ENCODE measurements at regions not wholly inside any gene's neighbourhood (a gene's known extent, or its start where the extent isn't known, plus 50 kb on each side); places are given as distances from the start of the nearest gene placed in this dataset.

- TF ChIP-seq SIN3A (IDR thresholded peaks at IDR 0.05; ENCODE audit: borderline replicate concordance, insufficient read depth, low read length) = no peak
- no peak for TF ChIP-seq TAF1 (IDR thresholded peaks at IDR 0.05; ENCODE audit: borderline replicate concordance, insufficient read depth, low read length)
- TF ChIP-seq FOXP2 (optimal IDR thresholded peaks at IDR 0.05; ENCODE audit: borderline replicate concordance, extremely low read depth, extremely low read length, insufficient read depth) = no peak
- no peak for TF ChIP-seq REST (IDR thresholded peaks at IDR 0.05; ENCODE audit: insufficient read depth in 1 of 2, low read depth in 2 of 2, low read length in 2 of 2)
- no peak for TF ChIP-seq POLR2AphosphoS5 (IDR thresholded peaks at IDR 0.05; ENCODE audit: low read depth, low read length)
These were observed 243.4 kb downstream of the MIAT start for GRCh38 chr22:26900787-26901186.

- TF ChIP-seq TAF1 (IDR thresholded peaks at IDR 0.05; ENCODE audit: borderline replicate concordance, insufficient read depth, low read length) (no peak), SIN3A (IDR thresholded peaks at IDR 0.05; ENCODE audit: borderline replicate concordance, insufficient read depth, low read length) (no peak), FOXP2 (optimal IDR thresholded peaks at IDR 0.05; ENCODE audit: borderline replicate concordance, extremely low read depth, extremely low read length, insufficient read depth) (no peak), REST (IDR thresholded peaks at IDR 0.05; ENCODE audit: insufficient read depth in 1 of 2, low read depth in 2 of 2, low read length in 2 of 2) (no peak), POLR2AphosphoS5 (IDR thresholded peaks at IDR 0.05; ENCODE audit: low read depth, low read length) (no peak)
These were observed 243.9 kb downstream of the MIAT start for GRCh38 chr22:26901198-26901816.

GRCh38 chr22:26902401-26903029, 245.1 kb downstream of the MIAT start:
- TF ChIP-seq REST (IDR thresholded peaks at IDR 0.05; ENCODE audit: insufficient read depth in 1 of 2, low read depth in 2 of 2, low read length in 2 of 2) (no peak), TAF1 (IDR thresholded peaks at IDR 0.05; ENCODE audit: borderline replicate concordance, insufficient read depth, low read length) (no peak), SIN3A (IDR thresholded peaks at IDR 0.05; ENCODE audit: borderline replicate concordance, insufficient read depth, low read length) (no peak), POLR2AphosphoS5 (IDR thresholded peaks at IDR 0.05; ENCODE audit: low read depth, low read length) (no peak), FOXP2 (optimal IDR thresholded peaks at IDR 0.05; ENCODE audit: borderline replicate concordance, extremely low read depth, extremely low read length, insufficient read depth) (no peak)

- no peak for TF ChIP-seq REST (IDR thresholded peaks at IDR 0.05; ENCODE audit: insufficient read depth in 1 of 2, low read depth in 2 of 2, low read length in 2 of 2)
- TF ChIP-seq SIN3A (IDR thresholded peaks at IDR 0.05; ENCODE audit: borderline replicate concordance, insufficient read depth, low read length) = no peak
- no peak for TF ChIP-seq TAF1 (IDR thresholded peaks at IDR 0.05; ENCODE audit: borderline replicate concordance, insufficient read depth, low read length)
- TF ChIP-seq FOXP2 (optimal IDR thresholded peaks at IDR 0.05; ENCODE audit: borderline replicate concordance, extremely low read depth, extremely low read length, insufficient read depth) = no peak
- no peak for TF ChIP-seq POLR2AphosphoS5 (IDR thresholded peaks at IDR 0.05; ENCODE audit: low read depth, low read length)
These were observed 245.9 kb downstream of the MIAT start for GRCh38 chr22:26903030-26903856.

Measured in PFSK-1 (cell line).